HG02840 (cell line): ENCODE measurements at regions not wholly inside any gene's neighbourhood (a gene's known extent, or its start where the extent isn't known, plus 50 kb on each side); places are given as distances from the start of the nearest gene placed in this dataset.
"Not testable (repeated sequence)": the region's sequence is repeated elsewhere in the genome, so short reads cannot be mapped to it uniquely, and the experiment has no call there.

ENCODE experiments used
- ATAC-seq: cut with Tn5 transposase; IDR thresholded peaks from one replicate; pipeline ENCODE4 v1.9.1; 2021; ENCODE audit warnings: mild to moderate bottlenecking, moderate library complexity, moderate number of reproducible peaks; ENCODE audit not compliant: unreplicated experiment, low FRiP score

DNA sequence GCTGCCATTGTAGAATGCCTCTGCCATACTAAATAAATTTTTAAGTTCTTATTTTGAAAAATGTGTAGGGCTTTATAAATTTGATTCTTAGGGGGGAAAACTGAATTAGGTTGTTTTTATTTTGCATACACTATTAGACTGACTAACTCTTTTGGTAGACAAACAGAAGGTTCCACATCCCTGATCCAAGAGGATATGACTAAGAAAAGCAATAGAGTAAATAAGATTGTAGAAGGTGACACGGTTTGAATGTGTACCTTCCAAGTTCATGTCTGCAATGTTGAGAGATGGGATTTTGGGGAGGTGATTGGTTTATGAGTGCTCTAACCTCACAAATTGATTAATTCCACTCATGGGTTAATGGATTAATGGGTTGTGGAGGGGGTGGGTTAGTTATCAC, 127.9 kb downstream of the GLUL start:
- no peak for ATAC-seq

DNA sequence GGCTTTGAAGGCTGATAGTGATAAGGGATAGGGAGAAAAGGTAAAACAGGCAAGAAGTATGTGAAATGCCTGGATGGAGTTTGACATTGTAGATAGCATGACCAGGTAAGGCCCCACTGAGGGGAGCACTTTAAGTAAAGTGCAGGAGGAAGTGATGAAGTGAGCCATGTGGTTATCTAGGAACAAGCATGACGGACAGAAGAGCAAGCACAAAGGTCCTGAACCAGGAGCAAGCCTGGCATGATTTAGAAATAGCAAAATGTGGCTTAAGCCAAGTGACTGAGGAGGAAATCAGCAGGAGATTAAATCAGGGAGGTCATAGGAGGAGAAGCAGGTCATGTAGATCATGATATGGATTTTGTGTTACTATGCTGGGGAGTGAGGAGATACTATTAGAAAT, 129.2 kb downstream of the GLUL start:
- ATAC-seq, result no peak

DNA sequence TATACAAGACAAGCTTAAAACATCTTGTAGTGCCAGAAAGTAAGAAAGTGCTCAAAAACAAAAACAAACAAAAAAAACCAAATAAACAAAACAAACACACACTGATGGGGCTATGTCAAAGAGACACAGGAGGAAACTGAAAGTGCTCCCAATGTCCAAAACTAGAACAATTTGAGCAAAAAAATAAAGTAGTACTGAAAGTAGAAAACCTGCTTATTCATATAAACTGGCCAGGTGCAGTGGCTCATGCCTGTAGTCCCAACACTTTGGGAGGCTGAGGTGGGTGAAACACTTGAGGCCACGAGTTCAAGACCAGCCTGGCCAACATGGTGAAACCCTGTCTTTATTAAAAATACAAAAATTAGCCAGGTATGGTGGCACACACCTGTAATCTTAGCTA, 129.9 kb downstream of the GLUL start:
- ATAC-seq, result no peak

DNA sequence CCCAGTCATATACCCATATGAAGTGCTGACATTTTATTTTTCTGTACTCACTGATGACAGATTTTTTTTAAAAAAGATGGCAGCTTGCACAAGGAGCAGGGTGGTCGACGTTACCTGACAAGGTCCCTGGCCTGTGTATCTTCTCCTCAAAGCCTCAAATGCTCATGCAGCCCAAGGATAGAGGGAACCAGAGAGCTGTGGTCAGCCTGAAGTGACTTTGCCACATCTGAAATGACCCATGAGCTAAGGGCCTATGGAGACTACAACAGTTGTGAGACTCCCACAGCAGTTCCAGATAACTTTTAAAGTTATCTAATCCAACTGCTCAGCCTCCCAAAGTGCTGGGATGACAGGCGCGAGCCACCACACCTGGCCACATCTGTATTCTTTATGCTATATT, 131.1 kb downstream of the GLUL start:
- no peak for ATAC-seq

DNA sequence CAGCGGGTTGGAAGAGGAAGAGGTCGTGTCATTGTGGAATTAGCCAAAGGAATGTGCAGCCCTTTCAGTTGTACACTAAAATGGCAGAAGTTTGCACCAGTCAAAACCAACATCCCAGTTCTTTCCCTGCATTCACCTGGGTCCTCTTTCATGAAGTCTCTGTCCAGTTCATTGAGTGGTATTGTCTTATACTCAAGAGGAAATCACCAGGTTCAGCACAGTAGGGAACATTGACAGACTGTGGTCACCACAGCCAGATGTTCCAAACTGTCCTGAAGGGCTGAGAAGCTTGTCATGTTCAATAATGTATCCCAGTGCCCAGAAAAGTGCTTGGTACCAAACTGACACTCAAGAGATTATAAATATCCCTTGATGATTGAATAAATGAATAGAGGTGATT, 131.6 kb downstream of the GLUL start:
- no peak for ATAC-seq

DNA sequence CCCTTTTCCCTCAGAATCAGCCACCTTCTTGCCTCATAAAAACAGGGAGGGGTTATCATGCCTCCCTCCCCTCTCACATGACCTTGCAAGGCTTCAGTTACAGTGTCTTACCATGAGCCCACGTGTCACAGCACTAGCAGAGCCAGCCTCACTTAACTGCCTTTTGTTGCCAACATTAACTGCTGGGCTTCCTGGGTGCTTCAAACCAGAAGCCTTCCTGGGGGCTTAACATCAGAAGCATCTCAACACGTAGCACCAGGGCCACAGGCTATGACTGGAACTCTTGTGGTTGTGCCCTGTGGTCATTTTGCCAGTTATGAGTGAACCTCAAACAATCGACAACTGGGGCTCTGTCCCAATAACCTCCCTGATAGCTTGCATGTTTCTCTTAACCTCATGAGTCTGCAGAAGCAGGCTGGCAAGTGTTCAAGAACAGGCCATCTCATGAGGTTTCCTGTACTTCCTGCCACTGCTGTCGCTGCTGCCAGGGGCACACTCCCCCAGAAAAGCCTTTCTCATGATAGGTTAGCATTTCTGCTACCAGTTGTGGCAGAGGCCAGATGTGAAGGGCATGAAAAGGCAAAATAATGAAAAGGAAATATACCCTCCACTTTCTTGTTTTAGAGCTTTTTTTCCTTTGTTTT, 132.2 kb downstream of the GLUL start:
- ATAC-seq, result no peak

DNA sequence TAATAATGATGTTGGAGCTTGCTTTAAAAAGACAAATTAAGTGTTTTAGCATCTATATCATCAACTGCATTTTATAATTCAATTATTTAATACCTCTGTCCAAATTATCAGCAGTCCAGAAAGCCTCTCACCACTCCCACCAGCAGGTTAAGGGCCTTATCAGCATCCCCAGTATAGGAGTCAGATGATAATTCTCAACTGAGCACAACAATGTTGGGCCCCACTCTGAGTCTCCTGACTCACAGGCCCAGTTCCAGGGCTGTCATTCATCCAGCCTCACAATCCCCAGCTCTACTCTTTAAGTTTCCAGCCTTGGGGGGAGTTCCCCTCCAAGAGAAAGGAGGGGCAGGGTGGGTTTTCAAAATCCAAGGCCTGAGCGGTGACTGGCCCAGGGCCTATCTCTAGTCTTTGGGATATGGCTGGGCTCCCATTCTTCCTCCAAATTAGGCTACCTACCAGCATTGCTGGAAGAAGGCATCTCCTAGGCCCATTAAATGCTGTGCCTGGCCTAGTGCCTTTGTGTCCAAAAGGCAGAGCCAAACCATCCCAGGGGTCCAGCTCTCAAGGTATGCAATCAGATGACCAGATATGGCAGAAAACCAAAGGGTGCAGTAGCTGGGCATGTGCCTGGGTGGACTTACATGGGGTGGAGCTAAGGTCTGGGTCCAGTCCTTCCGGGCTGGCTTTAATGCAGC, 134.1 kb downstream of the GLUL start:
- no peak for ATAC-seq

DNA sequence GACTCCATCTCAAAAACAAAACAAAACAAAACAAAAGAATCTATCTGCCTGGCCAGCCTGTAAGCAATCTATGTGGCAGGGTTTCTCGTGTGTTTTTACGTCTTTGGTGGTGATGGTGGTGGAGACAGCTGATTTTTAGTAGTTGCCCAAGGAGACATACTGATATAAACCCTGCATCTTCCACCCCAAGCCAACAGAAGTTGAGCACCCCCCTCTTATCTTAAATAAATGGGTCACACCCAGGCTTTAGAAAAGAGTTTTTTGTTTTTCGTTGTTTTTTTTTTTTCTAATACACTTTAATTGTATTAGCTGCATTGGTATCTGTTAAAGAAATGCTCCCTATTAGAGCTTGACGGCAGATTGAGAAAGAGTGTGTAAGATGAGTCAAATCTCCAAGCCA, 134.7 kb downstream of the GLUL start:
- no peak for ATAC-seq

DNA sequence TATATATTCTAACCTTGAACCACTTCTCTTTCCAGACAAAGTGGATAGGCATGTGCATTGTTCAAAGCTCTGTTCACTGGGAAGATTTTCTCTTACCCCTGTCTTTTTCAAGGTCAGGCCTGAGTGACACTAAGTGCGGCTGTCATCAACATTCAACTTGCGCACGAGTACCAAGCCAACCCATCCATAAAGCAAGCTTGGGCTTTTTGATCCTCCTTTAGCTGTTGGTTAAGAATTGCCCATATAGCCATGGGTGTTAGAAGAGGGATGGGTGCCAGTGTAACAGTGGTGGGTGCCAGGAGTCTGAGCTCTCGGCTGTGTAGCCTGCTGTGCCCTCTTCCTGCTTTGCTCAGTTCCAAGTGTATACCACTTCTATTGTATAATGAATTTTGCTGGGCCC, 136.1 kb downstream of the GLUL start:
- ATAC-seq, result no peak

DNA sequence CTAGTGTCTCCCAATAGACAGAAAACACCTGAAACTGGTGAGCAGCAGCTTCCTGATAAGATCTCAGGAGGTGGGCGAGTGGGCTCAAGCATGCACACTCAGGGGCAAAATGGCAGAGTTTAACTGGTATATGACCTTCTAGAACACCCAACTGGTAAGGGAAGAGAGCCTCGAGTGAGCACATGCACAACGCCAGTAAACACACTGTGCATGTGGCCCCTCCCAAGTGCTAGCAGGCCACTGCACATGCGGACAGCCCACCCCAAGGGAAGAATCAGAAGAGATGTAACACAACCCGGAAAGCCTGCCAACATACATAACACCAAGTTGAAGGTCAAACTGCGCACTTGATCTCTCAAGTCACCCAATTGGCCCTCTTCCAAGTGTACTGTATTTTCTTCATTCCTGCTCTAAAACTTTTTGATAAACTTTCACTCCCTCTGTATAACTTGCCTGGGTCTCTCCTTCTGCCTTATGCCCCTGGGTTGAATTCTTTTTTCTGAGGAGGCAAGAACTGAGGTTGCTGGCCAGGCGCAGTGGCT, 138.2 kb downstream of the GLUL start:
- no peak for ATAC-seq

DNA sequence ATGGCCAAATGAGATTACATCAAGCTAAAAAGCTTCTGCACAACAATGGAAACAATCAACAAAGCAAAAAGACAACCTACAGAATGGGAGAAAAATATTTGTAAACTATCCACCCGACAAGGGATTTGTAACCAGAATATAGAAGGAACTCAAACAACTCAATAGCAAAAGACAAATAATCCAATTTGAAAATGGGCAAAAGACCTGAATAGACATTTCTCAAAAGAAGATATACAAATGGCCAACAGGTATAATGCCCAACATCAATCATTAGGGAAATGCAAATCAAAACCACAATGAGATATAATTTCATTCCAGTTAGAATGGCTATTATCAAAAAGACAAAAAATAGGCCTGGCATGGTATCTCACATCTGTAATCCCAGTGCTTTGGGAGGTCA, 140.0 kb downstream of the GLUL start:
- no peak for ATAC-seq

DNA sequence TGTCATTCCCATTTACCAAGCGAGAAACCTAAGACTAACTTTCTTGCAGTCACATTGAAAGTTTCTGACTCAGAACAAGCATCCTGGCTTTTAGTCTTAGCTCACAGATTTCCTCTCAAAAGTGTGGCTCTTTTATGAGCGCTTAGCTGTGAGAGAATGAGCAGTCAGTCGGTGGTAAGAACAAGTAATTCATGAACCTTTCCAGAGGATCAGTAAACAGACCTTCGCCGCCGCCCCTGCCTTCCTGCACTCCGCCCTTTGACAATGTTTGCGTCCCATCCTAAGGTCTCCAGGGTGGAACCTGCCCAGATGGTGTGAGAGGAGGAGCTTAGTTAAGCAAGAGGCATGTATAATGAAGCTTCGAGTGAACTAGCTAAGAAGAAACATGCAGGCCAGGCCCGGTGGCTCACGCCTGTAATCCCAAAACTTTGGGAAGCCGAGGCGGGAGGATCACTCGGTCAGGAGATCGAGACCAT, 142.4 kb downstream of the GLUL start:
- no peak for ATAC-seq

DNA sequence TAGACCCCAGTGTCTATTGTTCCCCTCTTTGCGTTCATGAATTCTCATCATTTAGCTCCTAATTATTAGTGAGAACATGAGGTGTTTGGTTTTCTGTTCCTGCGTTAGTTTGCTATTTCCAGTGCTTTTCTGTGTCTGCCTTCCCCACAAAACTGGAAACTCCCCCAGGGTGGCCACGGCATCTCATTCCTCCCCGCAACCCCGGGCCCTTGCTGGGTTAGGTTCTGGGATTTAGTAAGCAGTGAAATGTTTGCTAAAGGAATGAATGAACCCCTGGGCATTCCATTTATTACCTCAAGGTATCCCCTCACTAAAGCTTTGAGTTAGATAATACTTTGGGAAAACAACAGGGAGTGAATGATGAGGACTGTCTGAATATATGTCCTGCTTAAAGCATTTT, 142.9 kb downstream of the GLUL start:
- ATAC-seq, result no peak

DNA sequence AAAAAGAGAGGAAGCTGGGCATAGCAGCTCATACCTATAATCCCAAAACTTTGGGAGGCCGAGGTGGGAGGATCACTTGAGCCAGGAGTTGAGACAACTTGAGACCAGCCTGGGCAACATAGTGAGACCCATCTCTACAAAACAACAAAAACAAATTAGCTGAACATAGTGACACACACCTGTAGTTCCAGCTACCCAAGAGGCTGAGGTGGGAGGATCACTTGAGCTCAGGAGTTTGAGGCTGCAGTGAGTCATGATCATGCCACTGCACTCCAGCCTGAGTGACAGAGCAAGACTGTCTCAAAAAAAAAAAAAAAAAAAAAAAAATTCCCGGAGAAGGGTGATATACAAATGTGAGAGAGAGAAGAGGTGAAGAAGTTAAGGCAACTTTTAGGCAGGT, 143.8 kb downstream of the GLUL start:
- ATAC-seq, result not testable (repeated sequence)

DNA sequence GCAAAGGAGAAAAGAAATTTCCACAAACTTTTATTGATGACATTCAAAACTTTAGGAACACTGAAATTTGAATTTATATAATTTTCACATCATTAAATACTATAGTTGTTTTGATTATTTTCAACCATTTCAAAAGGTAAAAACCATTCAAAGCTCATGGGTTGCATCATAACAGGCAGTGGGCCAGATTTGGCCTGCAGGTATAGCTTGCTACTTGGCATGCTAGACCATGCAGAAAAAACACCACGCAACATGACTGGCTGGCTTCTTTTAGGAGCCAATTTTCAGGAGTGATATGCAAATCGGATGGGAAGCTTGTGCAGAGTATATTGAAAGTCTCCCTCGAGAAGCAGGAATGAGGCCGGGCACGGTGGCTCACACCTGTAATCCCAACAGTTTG, 144.8 kb downstream of the GLUL start:
- ATAC-seq, result no peak

DNA sequence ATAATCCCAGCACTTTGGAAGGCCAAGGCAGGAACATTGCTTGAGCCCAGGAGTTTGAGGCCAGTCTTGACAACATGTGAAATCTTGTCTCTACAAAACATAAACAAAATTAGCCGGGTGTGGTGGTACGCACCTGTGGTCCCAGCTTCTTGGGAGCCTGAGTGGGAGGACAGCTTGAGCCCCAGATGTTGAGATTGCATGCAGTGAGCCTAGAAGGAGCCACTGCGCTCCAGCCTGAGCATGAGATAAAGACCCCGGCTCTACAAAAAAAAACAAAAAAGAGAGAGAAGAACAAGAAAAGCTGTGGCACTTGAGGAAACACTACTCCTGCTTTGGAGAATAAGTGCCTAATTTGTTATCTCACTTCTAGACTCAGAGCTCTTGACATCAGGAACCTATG, 146.6 kb downstream of the GLUL start:
- ATAC-seq, result no peak

DNA sequence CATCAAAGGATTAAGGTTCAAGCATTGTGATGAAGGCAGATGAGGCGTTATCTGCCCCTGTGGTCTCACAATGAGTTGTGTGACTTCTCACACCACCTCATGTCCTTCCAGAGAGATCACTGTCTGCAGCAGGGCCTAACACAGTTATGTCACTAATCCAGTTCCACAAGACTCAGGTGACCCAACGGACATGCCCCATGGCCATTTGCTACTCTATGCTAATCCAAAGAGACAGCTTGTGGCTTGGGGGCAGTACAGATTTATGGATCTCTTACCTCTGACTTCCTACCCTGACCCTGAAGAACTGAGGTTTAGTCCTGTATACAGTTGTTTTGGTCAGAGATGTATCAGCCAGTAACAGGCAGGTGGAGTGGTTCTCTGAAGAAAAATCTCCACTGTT, 147.1 kb downstream of the GLUL start:
- no peak for ATAC-seq

DNA sequence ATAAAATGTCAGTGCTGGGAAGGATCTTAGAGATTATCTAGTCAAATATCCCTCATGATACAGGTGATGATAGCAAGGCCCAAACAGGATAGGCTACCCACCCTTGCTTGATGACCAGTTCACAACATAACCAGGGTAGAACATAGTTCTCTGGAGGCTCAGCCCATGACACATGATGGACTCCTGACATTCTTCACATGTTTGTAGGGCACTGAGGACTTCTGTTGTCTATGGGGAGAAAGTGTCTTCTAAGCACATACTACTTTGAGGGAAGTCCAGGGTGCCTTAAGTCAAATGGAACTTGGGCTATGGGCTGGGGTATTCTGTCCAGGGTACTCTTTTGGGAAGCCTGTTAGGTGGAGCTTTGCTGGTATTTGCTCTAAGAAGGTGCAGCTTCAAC, 148.9 kb downstream of the GLUL start:
- no peak for ATAC-seq

DNA sequence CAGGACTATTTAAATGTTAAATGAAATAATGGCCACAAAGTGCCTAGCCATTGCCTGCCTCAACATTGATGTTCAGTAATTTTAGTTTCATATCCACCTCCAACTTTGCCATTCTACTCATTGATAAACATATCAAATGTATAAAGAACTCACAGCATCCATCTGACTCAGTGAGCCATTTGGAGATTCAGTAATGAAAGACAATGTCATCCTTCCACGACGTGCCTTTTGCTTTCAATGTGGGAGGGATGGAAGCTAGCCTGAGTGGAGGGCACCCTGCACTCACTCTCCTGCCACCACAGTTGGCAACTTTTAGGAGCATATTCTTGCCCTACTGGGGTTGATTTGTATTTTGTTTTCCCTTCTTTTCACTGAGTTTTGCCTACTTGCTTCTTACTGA, 151.5 kb downstream of the GLUL start:
- no peak for ATAC-seq

DNA sequence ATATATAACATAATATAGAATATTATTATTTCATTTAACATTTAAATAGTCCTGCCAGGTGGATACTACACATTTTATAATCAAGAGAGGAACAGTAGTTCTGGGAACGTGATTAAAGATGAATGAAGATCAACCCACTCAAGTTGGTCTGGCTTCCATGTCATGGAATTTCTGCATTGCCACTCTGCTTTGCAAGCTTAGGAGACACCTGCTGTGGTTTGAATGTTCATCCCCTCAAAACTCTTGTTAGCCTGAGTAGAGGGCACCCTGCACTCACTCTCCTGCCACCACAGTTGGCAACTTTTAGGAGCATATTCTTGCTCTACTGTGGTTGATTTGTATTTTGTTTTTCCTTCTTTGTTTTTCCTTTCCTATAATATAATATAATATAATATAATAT, 153.2 kb downstream of the GLUL start:
- ATAC-seq, result no peak

DNA sequence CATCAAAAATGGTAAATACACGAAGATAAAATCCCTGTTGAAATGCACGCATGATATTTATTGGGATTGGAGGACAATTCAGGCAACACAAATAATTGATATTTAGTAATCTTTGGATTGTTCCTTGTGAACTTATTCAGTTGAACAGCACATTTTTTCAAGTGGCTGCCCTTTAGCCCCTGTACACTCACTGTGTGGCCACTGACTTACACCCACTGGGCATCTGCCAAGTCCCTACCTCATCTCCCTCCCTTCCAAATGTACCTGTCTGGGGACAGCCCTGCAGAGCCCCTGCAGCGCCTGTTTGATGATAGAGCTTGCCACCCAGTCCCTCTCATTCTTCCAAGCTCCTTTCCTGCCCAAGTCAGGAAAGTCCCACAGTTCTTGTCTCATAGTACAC, 154.3 kb downstream of the GLUL start:
- no peak for ATAC-seq

DNA sequence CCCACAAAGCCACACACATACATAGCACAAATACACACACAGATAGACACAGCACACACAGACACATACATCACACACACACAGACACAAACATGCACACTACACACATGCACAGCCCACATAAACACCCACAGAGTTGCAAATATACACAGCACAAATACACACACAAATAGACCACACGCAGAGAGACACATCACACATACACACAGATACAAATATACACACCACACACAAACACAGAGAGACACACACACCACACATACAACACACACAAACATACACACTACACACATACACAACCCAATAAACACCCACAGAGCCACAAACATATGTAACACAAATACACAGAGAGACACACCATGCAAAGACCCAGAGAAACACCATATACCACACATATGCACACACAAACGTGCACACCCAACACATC, 154.9 kb downstream of the GLUL start:
- no peak for ATAC-seq
